ENCODE measurements at regions not wholly inside any gene's neighbourhood (a gene's known extent, or its start where the extent isn't known, plus 50 kb on each side); places are given as distances from the start of the nearest gene placed in this dataset.

- Histone ChIP-seq H3K4me3 (ENCODE audit: insufficient read depth, low read depth, low read length) (no peak overlapping the region), H3K4ac (ENCODE audit: low read depth, low read length) (no peak overlapping the region), H3K9ac (ENCODE audit: low read depth, low read length) (no peak overlapping the region), H3K36me3 (ENCODE audit: control insufficient read depth, insufficient read depth, low read length) (no peaks in the 10 kb centered on the region), H3K56ac (ENCODE audit: extremely low read depth, insufficient read depth, low read length) (no peak overlapping the region), H3K9me3 (ENCODE audit: control insufficient read depth, insufficient read depth, low read length) (no peaks in the 10 kb centered on the region), H4K5ac (ENCODE audit: low read depth, low read length) (no peak overlapping the region), H2AK9ac (replicated peaks; ENCODE audit: low read depth, low read length, poor library complexity) (no peak overlapping the region), H3K14ac (replicated peaks; ENCODE audit: low read depth, low read length) (no peak overlapping the region), H3K9me1 (ENCODE audit: insufficient read depth, low read length) (no peaks in the 10 kb centered on the region), H3K79me1 (ENCODE audit: low read depth in 1 of 2, low read length in 2 of 2) (no peaks in the 10 kb centered on the region), H2BK20ac (ENCODE audit: low read depth, low read length) (no peak overlapping the region), H3K27me3 (ENCODE audit: control insufficient read depth, insufficient read depth, low read length) (no peaks in the 10 kb centered on the region), H2BK15ac (ENCODE audit: low read depth, low read length) (no peak overlapping the region), H2AK5ac (ENCODE audit: low read depth, low read length) (no peak overlapping the region), H4K20me1 (ENCODE audit: insufficient read depth, low read length) (no peaks in the 10 kb centered on the region), H2BK5ac (ENCODE audit: low read depth, low read length, poor library complexity, severe bottlenecking) (no peak overlapping the region), H3K27ac (ENCODE audit: insufficient read depth, low read length) (no peak overlapping the region), H3K4me2 (ENCODE audit: low read depth, low read length) (no peak overlapping the region), H2BK120ac (ENCODE audit: low read depth, low read length) (no peak overlapping the region), H4K8ac (ENCODE audit: low read depth in 2 of 2, low read length in 2 of 2) (no peak overlapping the region), H3K4me1 (ENCODE audit: control insufficient read depth, insufficient read depth, low read length) (no peaks in the 10 kb centered on the region), H4K91ac (ENCODE audit: insufficient read depth, low read depth, low read length) (no peak overlapping the region), H3K18ac (ENCODE audit: low read depth, low read length) (no peak overlapping the region), H3K23ac (ENCODE audit: low read depth, low read length) (no peak overlapping the region), H2AFZ (replicated peaks; ENCODE audit: low read length, poor library complexity) (no peak overlapping the region)
- DNase-seq = no peak
- dilution Hi-C loops (cut with HindIII; ENCODE audit: low sequenced_read_pairs, unreplicated experiment) = no loop called here
- ChIA-PET CTCF (no interaction called here), POLR2A (ENCODE audit: unreplicated experiment) (no interaction called here)
- in situ Hi-C loops (cut with MboI; ENCODE audit: low sequenced_read_pairs) = no loop called here
- no TSS peak for BruUV-seq (replicated peaks)
- intact Hi-C loops (cut with micrococcal nuclease) = no loop called here
- TF ChIP-seq CHD1 (IDR thresholded peaks at IDR 0.05; ENCODE audit: low read depth, low read length) (no peak), BHLHE40 (IDR thresholded peaks at IDR 0.05; ENCODE audit: low read depth, low read length) (no peak), CEBPB (IDR thresholded peaks at IDR 0.05; ENCODE audit: low read depth, low read length) (no peak), FOS (IDR thresholded peaks at IDR 0.05; ENCODE audit: low read depth, low read length) (no peak), USF2 (IDR thresholded peaks at IDR 0.05; ENCODE audit: low read depth, low read length) (no peak), POLR2A (IDR thresholded peaks at IDR 0.05; ENCODE audit: low read depth, low read length) (no peak), ELK1 (IDR thresholded peaks at IDR 0.05; ENCODE audit: borderline replicate concordance, low read depth, low read length) (no peak), CTCF (conservative IDR thresholded peaks at IDR 0.05; ENCODE audit: low read depth, low read length) (no peak), RFX5 (IDR thresholded peaks at IDR 0.05; ENCODE audit: low read depth, low read length) (no peak), RAD21 (IDR thresholded peaks at IDR 0.05; ENCODE audit: low read length) (no peak), MAZ (IDR thresholded peaks at IDR 0.05; ENCODE audit: borderline replicate concordance, low read depth, low read length) (no peak), RCOR1 (IDR thresholded peaks at IDR 0.05; ENCODE audit: insufficient replicate concordance, low read length) (no peak), SMC3 (IDR thresholded peaks at IDR 0.05; ENCODE audit: low read depth, low read length) (no peak), MAFK (IDR thresholded peaks at IDR 0.05; ENCODE audit: low read depth, low read length) (no peak), MXI1 (IDR thresholded peaks at IDR 0.05; ENCODE audit: borderline replicate concordance, low read depth, low read length) (no peak)
- ATAC-seq (ENCODE audit: low read depth) = no peak
Measured at GRCh38 chr9:27722866-27723265, 149.6 kb upstream of the C9orf72 start.
